ENCODE measurements at regions not wholly inside any gene's neighbourhood (a gene's known extent, or its start where the extent isn't known, plus 50 kb on each side); places are given as distances from the start of the nearest gene placed in this dataset.

DNA sequence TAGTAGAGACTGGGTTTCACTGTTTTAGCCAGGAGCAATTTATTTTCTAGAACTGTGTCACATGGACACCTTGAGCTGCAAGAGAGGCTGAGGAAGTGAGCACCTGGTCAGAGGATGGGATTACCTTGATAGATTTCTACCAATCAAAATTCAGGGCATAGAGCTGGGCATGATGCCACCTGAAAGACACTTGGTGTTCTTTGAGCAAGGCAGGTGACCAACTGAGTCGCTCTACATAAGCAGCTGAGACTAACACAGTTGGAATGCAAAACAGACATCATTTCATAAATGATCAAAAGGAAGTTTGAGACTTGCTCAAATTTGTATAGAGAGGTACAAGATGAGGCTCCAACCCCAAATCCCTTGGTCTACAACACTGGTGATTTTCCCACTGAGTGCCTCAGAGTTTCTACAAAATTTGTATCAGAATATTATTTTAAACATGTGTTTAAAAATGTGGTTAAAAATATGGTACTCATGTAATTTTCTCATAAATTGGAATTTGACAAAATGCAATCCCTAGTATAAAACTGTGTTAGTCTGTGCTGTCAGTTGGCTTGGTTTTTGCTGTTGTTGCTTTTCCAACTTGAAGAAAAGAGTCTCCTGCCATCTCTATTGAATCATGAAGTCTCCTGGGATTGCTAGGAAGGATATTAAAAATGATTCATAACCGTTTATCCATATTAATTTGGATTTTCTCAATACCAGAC is 156.4 kb upstream of the MDFIC start:
- Mint-ChIP-seq H3K27ac (ENCODE audit: unreplicated experiment) (no peak overlapping the region), H3K9me3 (peaks cover 2% of the 10 kb centered on the region), H3K4me3 (no peak overlapping the region), H3K36me3 (ENCODE audit: low read depth) (no peaks in the 10 kb centered on the region), H3K4me1 (no peaks in the 10 kb centered on the region), H3K27me3 (ENCODE audit: low read depth) (no peaks in the 10 kb centered on the region)
- DNase-seq (ENCODE audit: low read depth, low spot score) = no peak
- TF ChIP-seq, protein P1, sequence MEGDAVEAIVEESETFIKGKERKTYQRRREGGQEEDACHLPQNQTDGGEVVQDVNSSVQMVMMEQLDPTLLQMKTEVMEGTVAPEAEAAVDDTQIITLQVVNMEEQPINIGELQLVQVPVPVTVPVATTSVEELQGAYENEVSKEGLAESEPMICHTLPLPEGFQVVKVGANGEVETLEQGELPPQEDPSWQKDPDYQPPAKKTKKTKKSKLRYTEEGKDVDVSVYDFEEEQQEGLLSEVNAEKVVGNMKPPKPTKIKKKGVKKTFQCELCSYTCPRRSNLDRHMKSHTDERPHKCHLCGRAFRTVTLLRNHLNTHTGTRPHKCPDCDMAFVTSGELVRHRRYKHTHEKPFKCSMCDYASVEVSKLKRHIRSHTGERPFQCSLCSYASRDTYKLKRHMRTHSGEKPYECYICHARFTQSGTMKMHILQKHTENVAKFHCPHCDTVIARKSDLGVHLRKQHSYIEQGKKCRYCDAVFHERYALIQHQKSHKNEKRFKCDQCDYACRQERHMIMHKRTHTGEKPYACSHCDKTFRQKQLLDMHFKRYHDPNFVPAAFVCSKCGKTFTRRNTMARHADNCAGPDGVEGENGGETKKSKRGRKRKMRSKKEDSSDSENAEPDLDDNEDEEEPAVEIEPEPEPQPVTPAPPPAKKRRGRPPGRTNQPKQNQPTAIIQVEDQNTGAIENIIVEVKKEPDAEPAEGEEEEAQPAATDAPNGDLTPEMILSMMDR (conservative IDR thresholded peaks at IDR 0.05) = no peak

DNA sequence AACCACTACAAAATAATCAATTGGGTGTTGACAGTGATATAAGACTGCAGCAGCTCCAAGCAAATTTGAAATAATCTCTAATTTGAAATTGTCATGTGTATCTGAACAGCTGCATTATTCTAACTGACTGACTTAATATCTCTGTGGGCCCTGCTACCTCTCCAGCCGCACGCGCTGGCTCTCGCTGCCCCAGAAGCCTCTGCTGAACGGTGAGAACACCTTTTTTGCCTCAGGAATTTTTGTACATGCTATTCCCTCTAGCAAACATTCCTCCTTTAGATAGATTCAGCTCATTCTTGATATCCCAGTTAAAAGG is 155.9 kb upstream of the MDFIC start:
- Mint-ChIP-seq H3K9me3 (peaks cover 2% of the 10 kb centered on the region), H3K27me3 (ENCODE audit: low read depth) (no peaks in the 10 kb centered on the region), H3K4me3 (no peak overlapping the region), H3K4me1 (no peaks in the 10 kb centered on the region), H3K27ac (ENCODE audit: unreplicated experiment) (no peak overlapping the region), H3K36me3 (ENCODE audit: low read depth) (no peaks in the 10 kb centered on the region)
- no peak for DNase-seq (ENCODE audit: low read depth, low spot score)
- TF ChIP-seq, protein P1 (conservative IDR thresholded peaks at IDR 0.05) = no peak

DNA sequence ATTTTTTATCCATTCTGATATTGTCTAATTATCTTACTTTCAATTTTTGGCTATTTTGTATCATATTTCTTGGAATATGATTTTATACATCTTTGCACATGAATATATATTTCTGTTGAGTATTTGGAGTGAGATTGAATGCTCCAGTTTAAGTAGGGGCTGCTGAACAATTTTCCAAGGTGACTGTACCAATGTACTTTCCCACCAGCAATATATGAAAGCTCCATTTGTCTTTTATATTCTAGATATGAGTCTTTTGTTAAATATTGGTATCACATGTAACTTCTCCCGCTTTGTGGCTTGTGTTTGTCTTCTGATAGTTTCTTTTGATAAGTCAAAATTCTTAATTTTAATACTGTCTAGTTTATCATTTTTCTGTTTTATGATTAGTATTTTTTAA is 144.6 kb upstream of the MDFIC start:
- no peaks in the 10 kb centered on the region for H3K27me3 Mint-ChIP-seq (ENCODE audit: low read depth)
- no peak for DNase-seq (ENCODE audit: low read depth, low spot score)
- H3K9me3 Mint-ChIP-seq = no peaks in the 10 kb centered on the region
- no peaks in the 10 kb centered on the region for H3K36me3 Mint-ChIP-seq (ENCODE audit: low read depth)
- H3K4me1 Mint-ChIP-seq = no peaks in the 10 kb centered on the region
- TF ChIP-seq, protein P1 (conservative IDR thresholded peaks at IDR 0.05) = no peak
- no peak overlapping the region for H3K27ac Mint-ChIP-seq (ENCODE audit: unreplicated experiment)
- H3K4me3 Mint-ChIP-seq = no peak overlapping the region

DNA sequence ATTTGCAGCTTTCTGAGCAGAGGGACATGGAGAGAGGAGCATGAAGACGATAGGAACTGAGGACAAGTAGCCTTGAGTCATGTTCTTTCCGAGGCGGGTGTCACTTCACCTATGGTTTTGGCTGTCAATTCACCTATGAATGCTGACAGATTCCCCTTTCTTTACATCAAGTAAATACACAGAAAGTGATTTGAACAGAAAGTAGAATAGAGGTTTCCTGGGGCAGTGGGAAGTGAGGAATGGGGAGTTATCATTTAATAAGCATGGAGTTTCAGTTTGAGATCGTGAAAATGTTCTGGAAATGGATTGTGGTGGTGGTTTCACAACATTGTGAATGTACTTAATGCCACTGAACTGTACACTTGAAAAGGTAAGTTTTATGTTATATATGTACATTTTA is 138.4 kb upstream of the MDFIC start:
- DNase-seq (ENCODE audit: low read depth, low spot score) = no peak
- Mint-ChIP-seq H3K36me3 (ENCODE audit: low read depth) (no peaks in the 10 kb centered on the region), H3K4me1 (no peaks in the 10 kb centered on the region), H3K27ac (ENCODE audit: unreplicated experiment) (no peak overlapping the region), H3K4me3 (no peak overlapping the region), H3K27me3 (ENCODE audit: low read depth) (no peaks in the 10 kb centered on the region), H3K9me3 (peaks cover 2% of the 10 kb centered on the region)
- TF ChIP-seq, protein P1 (conservative IDR thresholded peaks at IDR 0.05) = no peak

DNA sequence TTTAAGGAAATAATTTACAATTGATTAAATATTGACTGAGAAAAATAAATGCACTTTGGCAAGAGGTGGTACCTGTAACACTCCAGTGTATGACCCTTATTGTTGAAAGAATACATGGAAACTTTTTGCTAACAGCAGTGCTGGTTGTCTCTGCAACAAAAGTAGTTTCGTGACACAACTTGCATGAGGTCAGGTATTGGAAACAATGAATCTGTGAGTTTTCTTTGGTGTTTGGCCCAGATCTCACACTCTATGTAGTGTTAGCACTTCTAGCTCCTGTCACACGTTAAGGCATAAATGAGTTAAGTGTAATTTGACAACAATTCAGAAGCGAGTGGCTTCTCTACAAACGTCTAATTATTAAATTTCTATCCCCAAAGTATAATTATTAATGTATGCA is 137.7 kb upstream of the MDFIC start:
- Mint-ChIP-seq H3K4me1 (no peaks in the 10 kb centered on the region), H3K36me3 (ENCODE audit: low read depth) (no peaks in the 10 kb centered on the region), H3K27me3 (ENCODE audit: low read depth) (no peaks in the 10 kb centered on the region), H3K4me3 (no peak overlapping the region), H3K9me3 (peaks cover 3% of the 10 kb centered on the region), H3K27ac (ENCODE audit: unreplicated experiment) (no peak overlapping the region)
- no peak for DNase-seq (ENCODE audit: low read depth, low spot score)
- TF ChIP-seq, protein P1 (conservative IDR thresholded peaks at IDR 0.05) = no peak

Data from neural crest cell (in vitro differentiated cells).